ENCODE measurements at regions not wholly inside any gene's neighbourhood (a gene's known extent, or its start where the extent isn't known, plus 50 kb on each side); places are given as distances from the start of the nearest gene placed in this dataset.

GRCh38 chr4:108317377-108317776 is 148.6 kb upstream of the LEF1 start:
- intact Hi-C loops (cut with micrococcal nuclease), result no loop called here
- Mint-ChIP-seq H3K27me3 (ENCODE audit: low read depth in 2 of 2) (peaks cover 8 to 13% of the 10 kb centered on the region in 2 donors), H3K4me1 (no peaks in the 10 kb centered on the region), H3K36me3 (no peaks in the 10 kb centered on the region), H3K9me3 (no peaks in the 10 kb centered on the region), H3K4me3 (no peak overlapping the region), H3K27ac (no peak overlapping the region)
- H3K4me3 ChIP-seq (ENCODE audit: low read length), result no peak overlapping the region
- H3K36me3 ChIP-seq (ENCODE audit: control insufficient read depth, insufficient read depth, low read length), result no peaks in the 10 kb centered on the region
- H3K4me1 ChIP-seq (ENCODE audit: control insufficient read depth, insufficient read depth, low read length), result no peaks in the 10 kb centered on the region
- DNase-seq, result no peak
- TF ChIP-seq CTCF (IDR thresholded peaks at IDR 0.05), result no peak
- no CpG with 5 or more reads among the region's 1 CpG for WGBS (ENCODE audit: insufficient coverage)
- H3K27ac ChIP-seq (ENCODE audit: low read length), result no peak overlapping the region
- no peaks in the 10 kb centered on the region for H3K9me3 ChIP-seq (ENCODE audit: control insufficient read depth, insufficient read depth, low read length)
- no peaks in the 10 kb centered on the region for H3K27me3 ChIP-seq (ENCODE audit: control insufficient read depth, insufficient read depth, low read length)
- ATAC-seq, result no peak

DNA sequence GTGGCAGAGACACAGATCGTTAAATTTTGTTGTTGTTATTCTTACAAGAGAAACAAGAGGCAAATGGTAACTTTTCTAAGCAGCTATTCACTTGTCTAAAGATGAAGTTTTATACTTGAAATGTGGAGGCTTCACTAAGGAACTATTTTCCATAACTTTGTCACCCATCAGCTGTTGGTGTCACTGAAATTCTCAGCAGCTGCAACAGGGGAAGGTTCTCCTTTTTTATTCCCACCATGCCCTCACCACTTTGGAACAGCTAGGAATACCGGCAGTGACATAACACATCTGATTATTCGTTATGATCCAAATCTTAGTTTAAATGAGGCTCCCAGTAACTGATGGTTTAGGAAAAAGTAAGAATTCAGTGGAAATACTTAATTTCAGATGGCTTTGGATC is 147.0 kb upstream of the LEF1 start:
- intact Hi-C loops (cut with micrococcal nuclease), result no loop called here
- 94% methylated on average over 2 of the region's 3 CpGs for WGBS (ENCODE audit: insufficient coverage)
- ATAC-seq (no peak), DNase-seq (no peak)
- no peak overlapping the region for H3K4me3 ChIP-seq (ENCODE audit: low read length)
- peaks cover 2% of the 10 kb centered on the region for H3K27me3 ChIP-seq (ENCODE audit: control insufficient read depth, insufficient read depth, low read length)
- no peaks in the 10 kb centered on the region for H3K9me3 ChIP-seq (ENCODE audit: control insufficient read depth, insufficient read depth, low read length)
- Mint-ChIP-seq H3K27ac (no peak overlapping the region), H3K4me1 (no peaks in the 10 kb centered on the region), H3K27me3 (ENCODE audit: low read depth in 2 of 2) (peaks cover 12 to 24% of the 10 kb centered on the region in 2 donors), H3K9me3 (no peaks in the 10 kb centered on the region), H3K4me3 (no peak overlapping the region), H3K36me3 (no peaks in the 10 kb centered on the region)
- no peaks in the 10 kb centered on the region for H3K36me3 ChIP-seq (ENCODE audit: control insufficient read depth, insufficient read depth, low read length)
- H3K27ac ChIP-seq (ENCODE audit: low read length), result no peak overlapping the region
- H3K4me1 ChIP-seq (ENCODE audit: control insufficient read depth, insufficient read depth, low read length), result no peaks in the 10 kb centered on the region
- TF ChIP-seq CTCF (IDR thresholded peaks at IDR 0.05), result no peak

DNA sequence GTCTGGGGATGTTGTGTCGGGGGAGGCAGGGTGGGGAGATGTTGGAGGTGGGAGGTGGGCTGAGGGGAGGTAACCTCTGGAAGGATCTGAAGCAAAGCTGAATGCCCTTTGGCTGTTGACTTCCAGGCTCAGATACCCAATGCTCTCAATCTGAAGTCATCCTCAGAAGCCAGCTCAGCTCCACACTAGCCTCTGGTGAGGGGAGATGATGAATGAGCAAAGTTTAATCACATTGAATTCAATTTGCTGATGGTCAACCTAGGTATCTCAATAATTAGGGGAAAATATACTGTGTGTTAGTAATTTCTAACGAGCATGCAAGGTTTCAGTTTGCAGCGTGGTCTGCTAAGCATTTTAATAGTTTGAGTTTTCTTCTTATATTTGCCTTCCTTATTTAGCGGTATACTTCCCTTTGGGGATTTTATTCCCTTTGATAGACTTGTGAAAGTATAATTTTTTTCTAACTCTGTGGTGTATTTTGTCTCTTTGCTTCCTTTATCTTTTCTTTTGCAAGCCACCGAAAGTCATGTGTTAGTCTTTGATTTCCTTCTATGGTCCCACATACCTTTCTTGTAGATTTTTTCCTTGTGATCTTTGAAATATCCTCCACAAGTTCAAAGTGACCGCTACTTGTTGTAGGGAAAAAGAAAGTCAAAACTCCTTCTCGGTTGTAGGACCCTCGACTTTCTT is 146.3 kb upstream of the LEF1 start:
- H3K4me1 Mint-ChIP-seq, result no peaks in the 10 kb centered on the region
- no peak overlapping the region for H3K4me3 ChIP-seq (ENCODE audit: low read length)

More for the DNA sequence above, 146.3 kb upstream of the LEF1 start:
- no peak overlapping the region for H3K4me3 Mint-ChIP-seq
- Histone ChIP-seq H3K27ac (ENCODE audit: low read length) (no peak overlapping the region), H3K27me3 (ENCODE audit: control insufficient read depth, insufficient read depth, low read length) (peaks cover 2% of the 10 kb centered on the region), H3K4me1 (ENCODE audit: control insufficient read depth, insufficient read depth, low read length) (no peaks in the 10 kb centered on the region), H3K36me3 (ENCODE audit: control insufficient read depth, insufficient read depth, low read length) (no peaks in the 10 kb centered on the region), H3K9me3 (ENCODE audit: control insufficient read depth, insufficient read depth, low read length) (no peaks in the 10 kb centered on the region)
- no peaks in the 10 kb centered on the region for H3K9me3 Mint-ChIP-seq
- no peak for TF ChIP-seq CTCF (IDR thresholded peaks at IDR 0.05)
- 43% methylated on average over 5 of the region's 8 CpGs for WGBS (ENCODE audit: insufficient coverage)
- ATAC-seq (no peak), DNase-seq (peak in 1 of 2 donors; percentile 28)
- H3K27me3 Mint-ChIP-seq (ENCODE audit: low read depth in 2 of 2), result peaks cover 12 to 24% of the 10 kb centered on the region in 2 donors
- no peak overlapping the region for H3K27ac Mint-ChIP-seq
- intact Hi-C loops (cut with micrococcal nuclease), result no loop called here
- H3K36me3 Mint-ChIP-seq, result no peaks in the 10 kb centered on the region
